Activated naive CD4-positive, alpha-beta T cell treated with anti-CD3 and anti-CD28 coated beads, Interleukin-2, amount 50 U/mL, for 16 hours (primary cell): ENCODE measurements at regions not wholly inside any gene's neighbourhood (a gene's known extent, or its start where the extent isn't known, plus 50 kb on each side); places are given as distances from the start of the nearest gene placed in this dataset.
"Not testable (repeated sequence)": the region's sequence is repeated elsewhere in the genome, so short reads cannot be mapped to it uniquely, and the experiment has no call there.

ENCODE experiments used
- DNase-seq: peaks from one replicate; pipeline ENCODE4 v3.0.0-alpha.2; 2020

- no peak for DNase-seq
Observed at GRCh38 chr2:136715146-136715545, 50.2 kb upstream of the THSD7B start.

- DNase-seq = no peak
Observed at GRCh38 chr2:136714452-136714951, 50.8 kb upstream of the THSD7B start.

GRCh38 chr2:136713739-136714138, 51.6 kb upstream of the THSD7B start:
- DNase-seq = no peak

- no peak for DNase-seq
Observed at GRCh38 chr2:136705336-136705735, 60.0 kb upstream of the THSD7B start.

GRCh38 chr2:136703214-136703613, 62.1 kb upstream of the THSD7B start:
- DNase-seq = no peak

GRCh38 chr2:136696438-136696837, 68.9 kb upstream of the THSD7B start:
- DNase-seq = no peak

GRCh38 chr2:136693966-136694365, 71.4 kb upstream of the THSD7B start:
- no peak for DNase-seq

GRCh38 chr2:136680079-136680478, 85.3 kb upstream of the THSD7B start:
- not testable (repeated sequence) for DNase-seq

GRCh38 chr2:136665736-136666135, 99.6 kb upstream of the THSD7B start:
- no peak for DNase-seq

GRCh38 chr2:136664713-136665405, 100.5 kb upstream of the THSD7B start:
- no peak for DNase-seq

- no peak for DNase-seq
Observed at GRCh38 chr2:136658201-136658600, 107.1 kb upstream of the THSD7B start.

- DNase-seq = no peak
Observed at GRCh38 chr2:136653861-136654260, 111.5 kb upstream of the THSD7B start.

GRCh38 chr2:136651456-136652010, 113.8 kb upstream of the THSD7B start:
- no peak for DNase-seq

GRCh38 chr2:136647039-136647438, 118.3 kb upstream of the THSD7B start:
- no peak for DNase-seq

- DNase-seq = no peak
Observed at GRCh38 chr2:136645236-136645828, 120.0 kb upstream of the THSD7B start.

GRCh38 chr2:136639651-136640050, 125.7 kb upstream of the THSD7B start:
- DNase-seq = no peak

- no peak for DNase-seq
Observed at GRCh38 chr2:136638193-136638592, 127.2 kb upstream of the THSD7B start.

GRCh38 chr2:136637402-136637801, 127.9 kb upstream of the THSD7B start:
- DNase-seq = no peak

- no peak for DNase-seq
Observed at GRCh38 chr2:136628490-136628889, 136.9 kb upstream of the THSD7B start.

GRCh38 chr2:136613096-136613495, 152.2 kb upstream of the THSD7B start:
- DNase-seq = no peak

GRCh38 chr2:136612079-136612478, 153.3 kb upstream of the THSD7B start:
- no peak for DNase-seq

GRCh38 chr2:136611451-136611850, 153.9 kb upstream of the THSD7B start:
- no peak for DNase-seq

- DNase-seq = no peak
Observed at GRCh38 chr2:136582628-136583205, 182.6 kb upstream of the THSD7B start.

GRCh38 chr2:136572335-136572734, 193.0 kb upstream of the THSD7B start:
- DNase-seq = no peak
